ENCODE measurements at regions not wholly inside any gene's neighbourhood (a gene's known extent, or its start where the extent isn't known, plus 50 kb on each side); places are given as distances from the start of the nearest gene placed in this dataset.

DNA sequence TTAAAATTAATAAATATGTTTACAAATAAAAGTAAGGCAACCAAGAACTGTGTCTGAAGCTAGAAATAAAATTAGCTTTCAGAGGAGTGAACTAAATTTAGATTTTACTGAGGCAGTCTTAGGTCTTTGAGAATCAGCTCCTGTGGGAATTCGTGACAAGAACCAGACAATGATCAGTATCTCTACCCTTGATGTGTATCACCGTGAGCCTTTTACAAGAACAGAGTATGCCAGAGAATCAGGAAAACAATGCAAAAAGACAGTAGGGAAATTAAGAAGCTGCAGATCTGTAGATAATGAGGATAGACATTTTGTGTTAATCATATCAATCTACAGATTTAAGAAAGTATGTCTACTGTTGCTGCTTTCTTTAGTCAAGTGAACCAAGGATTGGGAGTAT is 351.0 kb downstream of the COL11A1 start:
- TF ChIP-seq, protein P1, sequence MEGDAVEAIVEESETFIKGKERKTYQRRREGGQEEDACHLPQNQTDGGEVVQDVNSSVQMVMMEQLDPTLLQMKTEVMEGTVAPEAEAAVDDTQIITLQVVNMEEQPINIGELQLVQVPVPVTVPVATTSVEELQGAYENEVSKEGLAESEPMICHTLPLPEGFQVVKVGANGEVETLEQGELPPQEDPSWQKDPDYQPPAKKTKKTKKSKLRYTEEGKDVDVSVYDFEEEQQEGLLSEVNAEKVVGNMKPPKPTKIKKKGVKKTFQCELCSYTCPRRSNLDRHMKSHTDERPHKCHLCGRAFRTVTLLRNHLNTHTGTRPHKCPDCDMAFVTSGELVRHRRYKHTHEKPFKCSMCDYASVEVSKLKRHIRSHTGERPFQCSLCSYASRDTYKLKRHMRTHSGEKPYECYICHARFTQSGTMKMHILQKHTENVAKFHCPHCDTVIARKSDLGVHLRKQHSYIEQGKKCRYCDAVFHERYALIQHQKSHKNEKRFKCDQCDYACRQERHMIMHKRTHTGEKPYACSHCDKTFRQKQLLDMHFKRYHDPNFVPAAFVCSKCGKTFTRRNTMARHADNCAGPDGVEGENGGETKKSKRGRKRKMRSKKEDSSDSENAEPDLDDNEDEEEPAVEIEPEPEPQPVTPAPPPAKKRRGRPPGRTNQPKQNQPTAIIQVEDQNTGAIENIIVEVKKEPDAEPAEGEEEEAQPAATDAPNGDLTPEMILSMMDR (IDR thresholded peaks at IDR 0.05): no peak
- TF ChIP-seq POLR2A (IDR thresholded peaks at IDR 0.05): no peak
